Limb (tissue), 2 donors: ENCODE measurements at regions not wholly inside any gene's neighbourhood (a gene's known extent, or its start where the extent isn't known, plus 50 kb on each side); places are given as distances from the start of the nearest gene placed in this dataset.
"Not testable (repeated sequence)": the region's sequence is repeated elsewhere in the genome, so short reads cannot be mapped to it uniquely, and the experiment has no call there.

Experiments used
- DNase-seq, 2 donors: peaks; one replicate each; pipeline ENCODE4 v3.0.0-alpha.2; 2016; ENCODE audit errors: extremely low spot score in 2 of 2

GRCh38 chr18:41058351-41059125 is 896.5 kb upstream of the PIK3C3 start:
- no peak for DNase-seq

DNA sequence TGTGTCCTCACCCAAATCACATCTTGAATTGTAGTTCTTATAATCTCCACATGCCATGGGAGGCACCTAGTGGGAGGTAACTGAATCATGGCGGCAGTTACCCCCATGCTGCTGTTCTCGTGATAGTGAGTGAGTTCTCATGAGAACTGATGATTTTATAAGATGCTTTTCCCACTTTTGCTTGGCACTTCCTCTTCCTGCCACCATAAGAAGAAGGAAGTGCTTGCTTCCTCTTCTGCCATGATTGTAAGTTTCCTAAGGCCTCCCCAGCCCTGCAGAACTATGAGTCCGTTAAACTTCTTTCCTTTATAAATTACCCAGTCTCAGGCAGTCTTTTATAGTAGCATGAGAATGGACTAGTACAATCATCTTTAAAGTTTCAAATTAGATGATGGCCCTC is 902.4 kb upstream of the PIK3C3 start:
- no peak for DNase-seq

GRCh38 chr18:41046250-41046649 is 908.8 kb upstream of the PIK3C3 start:
- not testable (repeated sequence) for DNase-seq

DNA sequence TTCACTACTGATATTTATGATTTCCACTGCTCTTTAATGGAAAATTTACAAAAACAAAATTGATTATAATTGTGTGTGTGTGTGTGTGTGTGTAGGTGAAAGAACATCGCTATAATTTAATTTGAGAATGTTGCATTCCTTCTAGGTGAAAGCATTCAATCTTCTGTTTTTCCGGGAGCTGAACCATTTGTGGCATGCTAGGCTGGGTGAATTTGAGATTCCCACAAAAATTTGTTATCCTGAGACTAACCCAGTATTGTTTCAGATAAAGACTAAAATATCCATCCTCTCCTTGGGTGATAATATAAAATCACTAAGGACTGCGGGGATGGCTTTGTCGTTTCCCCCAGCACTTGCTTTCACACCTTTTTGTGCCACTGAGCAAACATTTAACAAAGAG is 911.2 kb upstream of the PIK3C3 start:
- DNase-seq: no peak

- DNase-seq: no peak
These were observed 912.2 kb upstream of the PIK3C3 start for GRCh38 chr18:41042866-41043265.

DNA sequence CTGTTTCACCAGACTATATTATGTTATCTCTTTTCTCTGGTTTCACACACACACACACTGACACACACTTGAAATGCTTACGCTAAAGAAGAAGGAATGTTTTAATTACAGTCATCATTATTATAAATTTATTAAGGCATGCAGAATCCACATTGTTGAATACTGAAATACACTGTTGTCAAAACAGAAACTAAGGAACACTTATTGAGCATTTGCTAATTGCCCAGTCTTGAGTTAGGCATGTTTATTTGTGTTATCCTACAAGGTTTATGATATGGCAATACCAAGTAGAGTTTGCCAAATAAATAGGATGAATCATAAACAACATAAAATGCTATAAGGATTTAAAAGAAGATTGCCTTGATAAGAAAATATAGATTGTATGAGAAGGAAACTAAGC is 917.0 kb upstream of the PIK3C3 start:
- no peak for DNase-seq

GRCh38 chr18:41036346-41036745 is 918.7 kb upstream of the PIK3C3 start:
- DNase-seq: no peak

- no peak for DNase-seq
These were observed 920.6 kb upstream of the PIK3C3 start for GRCh38 chr18:41034413-41034812.

GRCh38 chr18:41025666-41026065 is 929.4 kb upstream of the PIK3C3 start:
- no peak for DNase-seq

- DNase-seq: no peak
These were observed 930.2 kb upstream of the PIK3C3 start for GRCh38 chr18:41024792-41025191.

DNA sequence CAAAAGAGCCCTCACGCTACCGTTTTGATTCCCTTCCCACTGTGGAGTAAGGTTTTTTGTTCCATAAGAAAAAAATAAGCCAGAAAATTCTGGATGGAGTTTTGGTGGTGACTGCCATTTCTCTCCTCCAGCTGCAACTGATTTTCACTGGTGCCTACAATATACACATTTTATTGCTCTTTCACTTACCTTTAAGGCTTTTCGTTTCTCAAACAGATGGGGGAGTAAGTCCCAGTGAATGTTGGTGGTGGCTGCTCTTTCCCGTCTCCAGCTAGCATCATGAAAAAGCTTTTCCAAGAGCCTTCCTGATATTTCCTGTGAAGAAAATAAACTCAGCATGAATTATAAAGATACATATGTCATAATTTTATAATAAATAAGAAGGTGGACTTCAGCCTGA is 932.5 kb upstream of the PIK3C3 start:
- DNase-seq: peak in 1 of 2 donors; percentile 16

GRCh38 chr18:41021089-41021488 is 933.9 kb upstream of the PIK3C3 start:
- no peak for DNase-seq

DNA sequence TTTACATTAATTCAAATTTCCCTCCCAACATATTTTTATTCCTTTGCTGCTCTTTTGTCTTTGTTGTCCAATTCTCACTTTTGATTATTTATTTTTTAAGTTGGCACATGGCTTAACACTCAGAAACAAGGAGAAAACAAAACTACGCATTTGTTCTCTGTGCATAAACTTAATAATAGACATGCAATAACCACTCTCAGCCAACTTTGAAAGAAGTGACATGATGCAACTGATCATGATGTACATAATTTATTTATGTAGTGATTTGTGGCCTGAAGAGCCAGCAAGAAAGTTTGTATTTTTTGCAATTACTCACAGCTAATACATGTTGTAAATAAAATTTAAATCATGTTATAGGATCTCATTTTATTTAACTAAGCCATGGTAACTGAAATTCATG is 942.8 kb upstream of the PIK3C3 start:
- DNase-seq: no peak

GRCh38 chr18:41009926-41010325 is 945.1 kb upstream of the PIK3C3 start:
- DNase-seq: no peak

- no peak for DNase-seq
These were observed 950.7 kb upstream of the PIK3C3 start for GRCh38 chr18:41004324-41004723.

- no peak for DNase-seq
These were observed 959.5 kb upstream of the PIK3C3 start for GRCh38 chr18:40995529-40995928.

DNA sequence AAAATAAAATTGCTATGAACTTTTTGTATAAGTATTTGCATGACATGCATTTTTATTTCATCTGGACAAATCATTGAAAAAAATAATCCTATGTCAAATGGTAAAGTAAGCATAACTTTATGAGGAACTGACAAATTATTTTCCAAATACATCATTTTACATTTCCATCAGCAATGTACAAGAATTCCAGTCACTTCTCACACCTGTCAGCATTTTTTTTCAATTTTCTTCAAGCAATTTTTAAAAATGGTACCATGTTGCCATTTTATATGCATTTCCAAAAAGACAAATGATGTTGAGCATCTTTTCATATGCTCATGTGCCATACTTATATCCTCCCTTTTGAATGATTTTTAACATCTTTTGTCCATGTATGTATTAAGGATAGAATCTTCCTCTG is 961.7 kb upstream of the PIK3C3 start:
- DNase-seq: no peak

GRCh38 chr18:40987581-40987980 is 967.5 kb upstream of the PIK3C3 start:
- no peak for DNase-seq

DNA sequence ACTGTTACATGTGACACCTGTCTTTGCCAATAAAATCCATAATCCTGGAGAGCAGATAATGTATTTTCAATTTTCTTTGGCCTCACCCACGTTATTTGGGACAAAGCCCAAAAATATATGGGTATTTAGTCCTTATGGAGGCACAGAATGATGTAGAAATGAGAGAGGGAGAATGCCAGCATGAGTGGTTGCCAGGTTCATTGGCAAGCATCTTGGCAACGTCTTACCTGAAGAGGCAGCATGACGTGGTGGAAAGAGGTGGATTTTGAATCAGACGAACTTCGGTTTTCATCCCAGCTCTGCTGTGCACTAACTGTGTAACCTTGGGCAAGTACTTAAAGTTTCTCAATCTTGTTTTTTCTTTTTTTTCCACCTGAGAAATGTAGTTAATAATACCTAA is 969.6 kb upstream of the PIK3C3 start:
- no peak for DNase-seq

- DNase-seq: no peak
These were observed 970.2 kb upstream of the PIK3C3 start for GRCh38 chr18:40984856-40985255.

DNA sequence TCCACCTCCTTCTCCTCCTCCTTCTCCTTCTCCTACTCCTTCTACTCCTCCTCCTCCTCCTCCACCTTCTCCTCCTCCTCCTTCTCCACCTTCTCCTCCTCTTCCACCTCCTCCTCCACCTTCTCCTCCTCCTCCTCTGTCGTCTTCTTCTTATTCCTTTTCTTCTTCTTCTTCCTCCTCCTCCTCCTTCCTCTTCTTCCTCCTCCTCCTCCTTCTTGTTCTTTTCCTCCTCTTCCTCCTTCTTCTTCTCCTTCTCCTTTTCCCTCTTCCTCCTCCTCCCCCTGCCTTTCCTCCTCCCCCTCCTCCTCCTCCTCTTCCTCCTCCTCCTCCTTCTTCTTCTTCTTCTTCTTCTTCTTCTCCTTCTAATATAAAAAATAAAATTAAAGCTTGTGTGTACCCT is 971.2 kb upstream of the PIK3C3 start:
- no peak for DNase-seq

GRCh38 chr18:40980171-40980570 is 974.9 kb upstream of the PIK3C3 start:
- no peak for DNase-seq

DNA sequence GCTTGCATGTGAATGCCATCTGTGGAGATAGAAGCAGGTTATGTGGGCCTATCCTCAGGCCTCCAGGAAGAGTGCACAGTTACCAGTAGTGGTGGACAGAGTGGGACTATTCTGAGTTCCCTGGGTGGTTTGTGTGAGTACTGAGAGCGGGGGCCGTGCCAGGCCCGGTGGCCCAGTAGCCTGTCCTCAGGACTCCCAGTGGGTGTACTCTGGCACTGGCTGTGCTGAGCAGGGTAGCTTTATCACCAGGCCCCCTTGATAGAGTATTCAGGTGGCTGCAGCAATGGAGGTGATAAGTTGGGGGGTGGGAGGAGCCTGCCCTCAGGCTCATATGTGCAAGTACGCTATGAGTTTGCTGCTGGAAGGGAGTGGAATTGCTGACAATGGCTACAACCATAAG is 979.0 kb upstream of the PIK3C3 start:
- DNase-seq: no peak

DNA sequence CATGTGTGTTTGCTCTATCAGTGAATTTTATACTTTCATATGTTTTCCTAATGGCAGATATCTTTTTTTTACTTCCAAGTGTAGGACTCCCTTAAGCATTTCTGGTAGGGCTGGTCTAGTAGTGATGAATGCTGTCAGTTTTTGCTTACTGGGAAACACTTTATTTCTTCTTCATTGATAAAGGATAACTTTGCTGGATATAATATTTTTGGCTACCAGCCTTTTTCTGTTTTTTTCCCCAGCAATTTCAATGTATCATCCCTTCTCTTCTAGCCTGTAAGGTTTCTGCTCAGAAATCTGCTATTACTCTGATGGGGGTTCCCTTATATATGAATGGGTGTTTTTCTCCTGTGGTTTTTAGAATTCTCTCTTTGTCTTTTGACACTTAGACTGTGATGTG is 980.6 kb upstream of the PIK3C3 start:
- no peak for DNase-seq
